Liver (tissue), 8 donors: ENCODE measurements at regions not wholly inside any gene's neighbourhood (a gene's known extent, or its start where the extent isn't known, plus 50 kb on each side); places are given as distances from the start of the nearest gene placed in this dataset.

Source experiments
- DNase-seq: peaks from one replicate; pipeline ENCODE4 v3.0.0-alpha.2; 2017; ENCODE audit warnings: low spot score
- H3K27ac ChIP-seq, 2 donors: one replicate each; pipeline ENCODE4 v1.7.0; 2013; ENCODE audit warnings: inconsistent platforms in 2 of 2, low read length in 2 of 2, control low read depth in 1 of 2, low read depth in 1 of 2, mild to moderate bottlenecking in 1 of 2
- H3K27me3 ChIP-seq, 4 donors: one replicate each; pipeline versions ENCODE4 v1.6.1 to v1.7.0; 2013; ENCODE audit warnings: low read length in 3 of 4, inconsistent platforms in 1 of 4, mild to moderate bottlenecking in 1 of 4, moderate library complexity in 1 of 4; ENCODE audit not compliant: control insufficient read depth in 4 of 4, insufficient read depth in 4 of 4
- H3K36me3 ChIP-seq, 4 donors: one replicate each; pipeline versions ENCODE4 v1.6.1 to v1.7.0; 2013; ENCODE audit warnings: low read length in 3 of 4, mild to moderate bottlenecking in 3 of 4, low read depth in 1 of 4, moderate library complexity in 1 of 4; ENCODE audit not compliant: control insufficient read depth in 4 of 4, insufficient read depth in 3 of 4
- H3K4me1 ChIP-seq, 4 donors: one replicate each; pipeline versions ENCODE4 v1.6.1 to v1.7.0; 2013; ENCODE audit warnings: low read length in 3 of 4, mild to moderate bottlenecking in 3 of 4, moderate library complexity in 1 of 4; ENCODE audit not compliant: control insufficient read depth in 4 of 4, insufficient read depth in 4 of 4
- H3K4me3 ChIP-seq, 3 donors: one replicate each; pipeline versions ENCODE4 v1.6.1 to v1.7.0; 2013; ENCODE audit warnings: low read length in 3 of 3, control low read depth in 1 of 3, low read depth in 1 of 3, mild to moderate bottlenecking in 1 of 3
- H3K9ac ChIP-seq, 2 donors: one replicate each; pipeline ENCODE4 v1.7.0; 2013; ENCODE audit warnings: low read length in 2 of 2, mild to moderate bottlenecking in 2 of 2, moderate library complexity in 2 of 2, control low read depth in 1 of 2, low read depth in 1 of 2
- H3K9me3 ChIP-seq, 4 donors: one replicate each; pipeline versions ENCODE4 v1.6.1 to v1.7.0; 2013; ENCODE audit warnings: low read length in 3 of 4; ENCODE audit not compliant: control insufficient read depth in 4 of 4
- ATF3 ChIP-seq: IDR thresholded peaks from 2 replicates; pipeline ENCODE4 v1.6.1; 2016; ENCODE audit warnings: antibody characterized with exemption
- CTCF ChIP-seq: fragments of 150-350 bp; IDR thresholded peaks from 2 replicates; pipeline ENCODE4 v1.5.1; 2017; ENCODE audit warnings: improper control_type of control experiment, low read depth, low read length; ENCODE audit not compliant: missing input control
- EGR1 ChIP-seq, 2 donors: IDR thresholded peaks; 2 replicates each; pipeline ENCODE4 v1.6.1; 2016 to 2018; ENCODE audit warnings: antibody characterized with exemption in 2 of 2, low read depth in 2 of 2
- FOXA1 ChIP-seq: IDR thresholded peaks from 2 replicates; pipeline ENCODE4 v1.6.1; 2016; ENCODE audit warnings: antibody characterized with exemption
- FOXA2 ChIP-seq: IDR thresholded peaks from 2 replicates; pipeline ENCODE4 v1.6.1; 2016; ENCODE audit warnings: antibody characterized with exemption
- HNF4G ChIP-seq: IDR thresholded peaks from 2 replicates; pipeline ENCODE4 v1.6.1; 2016; ENCODE audit warnings: antibody characterized with exemption
- JUND ChIP-seq, 2 donors: IDR thresholded peaks; 2 replicates each; pipeline ENCODE4 v1.6.1; 2016; ENCODE audit warnings: antibody characterized with exemption in 2 of 2
- MAX ChIP-seq: IDR thresholded peaks from 2 replicates; pipeline ENCODE4 v1.6.1; 2016; ENCODE audit warnings: antibody characterized with exemption
- RAD21 ChIP-seq, 2 donors: IDR thresholded peaks; 2 replicates each; pipeline ENCODE4 v1.6.1; 2016; ENCODE audit warnings: antibody characterized with exemption in 2 of 2, mild to moderate bottlenecking in 2 of 2
- REST ChIP-seq: IDR thresholded peaks from 2 replicates; pipeline ENCODE4 v1.6.1; 2016; ENCODE audit warnings: antibody characterized with exemption, mild to moderate bottlenecking
- RXRA ChIP-seq, 2 donors: IDR thresholded peaks; 2 replicates each; pipeline ENCODE4 v1.6.1; 2017 to 2018; ENCODE audit warnings: antibody characterized with exemption in 2 of 2, mild to moderate bottlenecking in 1 of 2
- SP1 ChIP-seq: IDR thresholded peaks from 2 replicates; pipeline ENCODE4 v1.6.1; 2018; ENCODE audit warnings: antibody characterized with exemption, mild to moderate bottlenecking
- TAF1 ChIP-seq: conservative IDR thresholded peaks from 2 replicates; pipeline ENCODE4 v1.6.1; 2016; ENCODE audit warnings: antibody characterized with exemption, mild to moderate bottlenecking
- YY1 ChIP-seq: IDR thresholded peaks from 2 replicates; pipeline ENCODE4 v1.6.1; 2016; ENCODE audit warnings: antibody characterized with exemption, mild to moderate bottlenecking
- ZBTB33 ChIP-seq: IDR thresholded peaks from 2 replicates; pipeline ENCODE4 v1.6.1; 2016; ENCODE audit warnings: antibody characterized with exemption
- WGBS: extraction: QIAGEN DNeasy Blood & Tissue Kit; methylation state at CpG from one replicate; pipeline ENCODE4 v1.1.7; 2013; 5-methylcytosine and 5-hydroxymethylcytosine counted together
- donor health status: healthy.
- donor health status: healthy.
- donor health status: healthy.
- donor health status: healthy.
- donor health status: healthy.

GRCh38 chr2:58688813-58689212 lies 447.7 kb upstream of the FANCL start:
- WGBS: 53% methylated on average over 4 of the region's 4 CpGs
- Histone ChIP-seq H3K4me3 (no peak overlapping the region), H3K9ac (no peak overlapping the region), H3K27me3 (no peaks in the 10 kb centered on the region), H3K4me1 (no peaks in the 10 kb centered on the region), H3K9me3 (no peaks in the 10 kb centered on the region), H3K27ac (no peak overlapping the region), H3K36me3 (no peaks in the 10 kb centered on the region)
- peak; percentile 37 for DNase-seq
- TF ChIP-seq FOXA2 (no peak), CTCF (no peak), RAD21 (IDR thresholded peaks at IDR 0.05) (no peak), RXRA (IDR thresholded peaks at IDR 0.05) (no peak), REST (no peak), TAF1 (no peak), SP1 (no peak), ATF3 (no peak), ZBTB33 (no peak), HNF4G (no peak), YY1 (no peak), MAX (no peak), JUND (IDR thresholded peaks at IDR 0.05) (no peak)

GRCh38 chr2:58686776-58687175 lies 445.7 kb upstream of the FANCL start:
- Histone ChIP-seq H3K27me3 (no peaks in the 10 kb centered on the region), H3K4me3 (no peak overlapping the region), H3K36me3 (no peaks in the 10 kb centered on the region), H3K9me3 (no peaks in the 10 kb centered on the region), H3K27ac (no peak overlapping the region), H3K9ac (no peak overlapping the region), H3K4me1 (no peaks in the 10 kb centered on the region)
- TF ChIP-seq ZBTB33: no peak
- TF ChIP-seq FOXA1: no peak
- TF ChIP-seq TAF1: no peak
- TF ChIP-seq MAX: no peak
- no peak for TF ChIP-seq CTCF
- TF ChIP-seq SP1: no peak
- TF ChIP-seq RAD21 (IDR thresholded peaks at IDR 0.05): no peak
- TF ChIP-seq FOXA2: no peak
- no peak for TF ChIP-seq REST
- no peak for TF ChIP-seq EGR1 (IDR thresholded peaks at IDR 0.05; ENCODE audit: low read depth in 2 of 2)
- 57% methylated on average over 1 of the region's 1 CpG for WGBS
- DNase-seq: no peak
